Neuron (in vitro differentiated cells): ENCODE measurements at regions not wholly inside any gene's neighbourhood (a gene's known extent, or its start where the extent isn't known, plus 50 kb on each side); places are given as distances from the start of the nearest gene placed in this dataset.

ENCODE experiments used
- H2AFZ ChIP-seq: one replicate; pipeline ENCODE4 v1.6.1; 2013; ENCODE audit warnings: low read depth, mild to moderate bottlenecking, inconsistent platforms, low read length, moderate library complexity
- H3K27me3 ChIP-seq: one replicate; pipeline ENCODE4 v1.6.1; 2013; ENCODE audit warnings: low read length; ENCODE audit not compliant: insufficient read depth
- H3K36me3 ChIP-seq: one replicate; pipeline ENCODE4 v1.6.1; 2013; ENCODE audit warnings: low read length; ENCODE audit not compliant: insufficient read depth
- H3K4me1 ChIP-seq: one replicate; pipeline ENCODE4 v1.6.1; 2013; ENCODE audit warnings: low read length; ENCODE audit not compliant: insufficient read depth
- H3K4me3 ChIP-seq: 2 replicates; pipeline ENCODE4 v1.5.1; 2013; ENCODE audit warnings: mild to moderate bottlenecking, low read length, moderate library complexity
- H3K9me3 ChIP-seq: one replicate; pipeline ENCODE4 v1.6.1; 2013; ENCODE audit warnings: low read length

GRCh38 chr3:147866561-147866960, 457.4 kb downstream of the ZIC1 start:
- H2AFZ ChIP-seq, result no peak overlapping the region
- H3K27me3 ChIP-seq, result no peaks in the 10 kb centered on the region
- no peaks in the 10 kb centered on the region for H3K36me3 ChIP-seq
- H3K4me1 ChIP-seq, result no peaks in the 10 kb centered on the region
- peaks cover 14% of the 10 kb centered on the region for H3K9me3 ChIP-seq
- H3K4me3 ChIP-seq, result no peak overlapping the region

GRCh38 chr3:147872568-147872967, 463.4 kb downstream of the ZIC1 start:
- H3K36me3 ChIP-seq, result no peaks in the 10 kb centered on the region

DNA sequence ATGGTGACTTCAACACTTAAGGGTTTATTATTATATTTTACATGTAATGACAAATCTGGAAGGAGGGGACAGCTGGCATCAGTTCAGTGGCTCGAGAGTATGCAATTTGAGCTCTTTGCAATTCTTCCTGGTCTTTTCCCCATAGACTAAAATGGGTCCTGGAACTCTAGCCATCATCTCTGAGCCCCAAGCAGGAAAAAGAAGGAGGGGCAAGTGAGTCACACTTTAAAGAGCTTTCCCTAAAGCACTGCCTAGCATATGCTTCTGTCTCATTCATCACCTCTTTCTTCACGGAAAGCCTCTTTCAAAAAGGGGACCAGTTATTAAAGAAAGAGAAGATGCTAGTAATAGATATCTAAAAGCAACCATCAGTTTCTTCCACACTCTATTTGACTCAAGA, 466.3 kb downstream of the ZIC1 start:
- Histone ChIP-seq H2AFZ (no peak overlapping the region), H3K4me3 (no peak overlapping the region), H3K4me1 (no peaks in the 10 kb centered on the region), H3K27me3 (no peaks in the 10 kb centered on the region), H3K36me3 (no peaks in the 10 kb centered on the region), H3K9me3 (no peaks in the 10 kb centered on the region)

More at GRCh38 chr3:147872568-147872967, 463.4 kb downstream of the ZIC1 start:
- no peaks in the 10 kb centered on the region for H3K27me3 ChIP-seq
- H3K4me1 ChIP-seq, result no peaks in the 10 kb centered on the region
- H3K9me3 ChIP-seq, result peaks cover 2% of the 10 kb centered on the region
- H2AFZ ChIP-seq, result no peak overlapping the region
- no peak overlapping the region for H3K4me3 ChIP-seq

GRCh38 chr3:147881933-147882332, 472.8 kb downstream of the ZIC1 start:
- no peaks in the 10 kb centered on the region for H3K36me3 ChIP-seq
- no peak overlapping the region for H3K4me3 ChIP-seq
- peaks cover 13% of the 10 kb centered on the region for H3K9me3 ChIP-seq
- no peaks in the 10 kb centered on the region for H3K4me1 ChIP-seq
- no peak overlapping the region for H2AFZ ChIP-seq
- no peaks in the 10 kb centered on the region for H3K27me3 ChIP-seq

GRCh38 chr3:147886879-147887278, 477.7 kb downstream of the ZIC1 start:
- H2AFZ ChIP-seq, result no peak overlapping the region
- no peaks in the 10 kb centered on the region for H3K36me3 ChIP-seq
- no peaks in the 10 kb centered on the region for H3K27me3 ChIP-seq
- peaks cover 13% of the 10 kb centered on the region for H3K9me3 ChIP-seq
- H3K4me3 ChIP-seq, result no peak overlapping the region
- no peaks in the 10 kb centered on the region for H3K4me1 ChIP-seq

GRCh38 chr3:147887797-147888196, 478.6 kb downstream of the ZIC1 start:
- H3K27me3 ChIP-seq, result no peaks in the 10 kb centered on the region
- H3K4me1 ChIP-seq, result no peaks in the 10 kb centered on the region
- H3K36me3 ChIP-seq, result no peaks in the 10 kb centered on the region
- H2AFZ ChIP-seq, result no peak overlapping the region
- H3K4me3 ChIP-seq, result no peak overlapping the region
- peaks cover 13% of the 10 kb centered on the region for H3K9me3 ChIP-seq

- H3K4me3 ChIP-seq, result no peak overlapping the region
- H3K36me3 ChIP-seq, result no peaks in the 10 kb centered on the region
- H3K4me1 ChIP-seq, result no peaks in the 10 kb centered on the region
- no peaks in the 10 kb centered on the region for H3K27me3 ChIP-seq
- H2AFZ ChIP-seq, result no peak overlapping the region
- H3K9me3 ChIP-seq, result no peaks in the 10 kb centered on the region
These were observed 480.9 kb downstream of the ZIC1 start for GRCh38 chr3:147890114-147890513.

DNA sequence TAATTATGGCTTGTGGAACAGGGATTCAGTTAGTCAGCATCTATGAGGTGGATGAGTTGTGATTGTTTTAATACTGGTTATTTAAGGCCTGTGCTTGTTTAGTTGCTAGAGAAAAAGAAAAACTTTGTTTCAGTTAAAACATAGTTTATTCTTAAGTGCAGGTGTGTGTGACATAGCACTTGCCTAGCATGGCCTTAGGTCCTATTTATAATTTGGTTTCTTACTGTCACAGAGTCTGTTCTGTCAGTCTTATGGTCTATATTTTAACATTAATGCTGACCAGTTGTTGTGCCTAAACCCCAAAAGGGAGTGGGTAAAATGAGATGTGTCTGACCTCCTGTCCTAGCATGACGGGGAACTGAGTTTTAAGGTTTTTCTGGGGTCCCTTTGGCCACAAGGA, 486.3 kb downstream of the ZIC1 start:
- Histone ChIP-seq H2AFZ (no peak overlapping the region), H3K4me3 (no peak overlapping the region), H3K27me3 (no peaks in the 10 kb centered on the region), H3K9me3 (no peaks in the 10 kb centered on the region), H3K4me1 (no peaks in the 10 kb centered on the region), H3K36me3 (no peaks in the 10 kb centered on the region)

DNA sequence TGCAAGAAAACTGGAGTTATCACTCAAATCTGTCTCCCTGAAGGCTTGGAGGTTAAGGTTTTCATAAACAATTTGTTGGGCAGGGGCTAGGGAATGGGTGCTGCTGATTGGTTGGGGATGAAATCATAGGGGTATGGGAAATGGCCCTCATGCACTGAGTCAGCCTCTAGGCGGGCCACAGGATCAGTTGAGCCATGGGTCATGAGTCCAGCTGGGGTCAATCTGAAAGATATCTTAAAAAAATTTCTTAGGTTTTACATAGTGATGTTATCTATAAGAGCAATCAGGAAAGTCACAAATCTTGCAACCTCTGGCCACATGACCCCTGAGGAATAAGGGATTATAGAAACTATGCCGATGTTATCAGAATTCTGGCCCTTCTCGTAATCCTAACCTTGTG, 491.7 kb downstream of the ZIC1 start:
- Histone ChIP-seq H3K36me3 (no peaks in the 10 kb centered on the region), H3K9me3 (peaks cover 3% of the 10 kb centered on the region), H3K4me3 (no peak overlapping the region), H3K4me1 (peaks cover 3% of the 10 kb centered on the region), H3K27me3 (no peaks in the 10 kb centered on the region), H2AFZ (no peak overlapping the region)

DNA sequence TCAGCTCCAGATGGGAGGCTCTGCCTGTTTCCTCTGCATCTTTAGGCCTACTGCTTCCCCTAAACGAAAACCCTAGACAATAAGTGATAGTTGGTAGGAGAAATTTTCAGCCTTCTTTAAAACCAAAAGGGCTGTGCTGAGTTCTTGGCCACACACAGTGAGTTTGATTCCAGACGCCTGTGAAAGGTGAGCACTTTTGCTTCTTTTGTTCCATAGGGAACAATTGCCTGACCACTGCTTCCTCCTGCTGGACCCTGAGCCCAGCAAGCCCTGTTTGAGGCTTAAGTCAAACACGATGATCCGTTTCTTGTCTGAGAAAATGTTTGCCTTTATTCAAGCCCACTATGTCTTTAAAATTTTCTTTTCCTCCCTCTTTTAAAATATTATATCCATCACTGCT, 493.9 kb downstream of the ZIC1 start:
- peaks cover 3% of the 10 kb centered on the region for H3K9me3 ChIP-seq
- H3K4me1 ChIP-seq, result peaks cover 3% of the 10 kb centered on the region
- no peaks in the 10 kb centered on the region for H3K36me3 ChIP-seq
- no peak overlapping the region for H3K4me3 ChIP-seq
- H3K27me3 ChIP-seq, result no peaks in the 10 kb centered on the region
- H2AFZ ChIP-seq, result peak overlapping the region; percentile 15

DNA sequence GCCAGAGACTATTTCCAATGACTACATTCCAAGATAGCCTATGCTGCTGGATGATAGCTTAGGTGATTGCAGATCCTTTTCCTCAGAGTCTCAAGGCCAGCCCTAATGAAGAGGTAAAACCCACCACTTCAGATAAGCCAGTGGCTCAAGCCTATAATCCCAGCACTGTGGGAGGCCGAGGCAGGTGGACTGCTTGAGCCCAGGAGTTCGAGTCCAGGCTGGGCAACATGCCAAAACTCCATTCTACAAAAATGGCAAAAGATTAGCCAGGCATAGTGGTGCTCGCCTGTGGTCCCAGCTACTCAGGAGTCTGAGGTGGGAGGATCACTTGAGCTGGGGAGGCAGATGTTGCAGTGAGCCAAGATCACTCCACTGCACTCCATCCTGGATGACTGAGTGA, 495.3 kb downstream of the ZIC1 start:
- Histone ChIP-seq H2AFZ (no peak overlapping the region), H3K9me3 (peaks cover 3% of the 10 kb centered on the region), H3K27me3 (no peaks in the 10 kb centered on the region), H3K36me3 (no peaks in the 10 kb centered on the region), H3K4me1 (peaks cover 3% of the 10 kb centered on the region), H3K4me3 (no peak overlapping the region)

DNA sequence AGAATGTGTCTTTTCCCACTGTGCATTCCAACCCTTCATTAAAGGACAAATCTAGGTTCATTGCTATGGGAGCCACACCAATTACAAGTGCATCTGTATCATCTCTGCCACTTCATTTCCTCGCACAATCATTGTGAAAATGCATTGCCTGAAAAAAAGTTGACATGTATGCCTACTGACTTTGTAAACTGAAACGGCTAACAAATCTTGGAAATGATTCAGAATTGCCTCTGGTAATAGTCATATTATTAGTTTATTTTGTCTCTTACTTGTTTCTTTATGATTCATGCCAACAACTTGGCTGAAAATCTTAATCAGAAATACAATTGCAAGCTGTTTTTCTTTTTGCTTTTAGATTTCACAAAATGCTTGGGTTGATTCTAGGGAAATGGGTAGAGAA, 497.1 kb downstream of the ZIC1 start:
- H3K4me3 ChIP-seq, result no peak overlapping the region
- no peaks in the 10 kb centered on the region for H3K27me3 ChIP-seq
- H2AFZ ChIP-seq, result no peak overlapping the region
- H3K36me3 ChIP-seq, result no peaks in the 10 kb centered on the region
- peaks cover 3% of the 10 kb centered on the region for H3K4me1 ChIP-seq
- no peaks in the 10 kb centered on the region for H3K9me3 ChIP-seq

DNA sequence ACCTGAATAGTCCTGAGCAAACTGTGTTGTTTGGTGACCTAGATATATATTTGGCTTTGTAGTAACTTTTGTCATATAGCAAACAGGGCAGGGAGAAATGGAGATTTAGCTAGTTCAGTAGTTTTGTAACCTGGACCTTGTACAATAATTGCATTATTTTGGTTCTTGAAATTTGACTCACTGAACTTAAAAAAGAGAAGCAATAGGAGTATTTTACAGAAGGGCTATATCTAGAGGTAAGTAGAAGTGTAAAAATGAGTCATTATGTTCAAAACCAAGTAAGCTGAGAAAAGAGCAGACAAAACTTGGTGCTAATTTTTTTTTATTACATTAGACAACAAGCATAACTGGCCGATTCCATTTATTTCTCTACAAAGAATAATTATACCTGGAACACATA, 505.4 kb downstream of the ZIC1 start:
- Histone ChIP-seq H3K4me3 (no peak overlapping the region), H3K27me3 (no peaks in the 10 kb centered on the region), H3K4me1 (no peaks in the 10 kb centered on the region), H2AFZ (no peak overlapping the region), H3K36me3 (no peaks in the 10 kb centered on the region), H3K9me3 (no peaks in the 10 kb centered on the region)

DNA sequence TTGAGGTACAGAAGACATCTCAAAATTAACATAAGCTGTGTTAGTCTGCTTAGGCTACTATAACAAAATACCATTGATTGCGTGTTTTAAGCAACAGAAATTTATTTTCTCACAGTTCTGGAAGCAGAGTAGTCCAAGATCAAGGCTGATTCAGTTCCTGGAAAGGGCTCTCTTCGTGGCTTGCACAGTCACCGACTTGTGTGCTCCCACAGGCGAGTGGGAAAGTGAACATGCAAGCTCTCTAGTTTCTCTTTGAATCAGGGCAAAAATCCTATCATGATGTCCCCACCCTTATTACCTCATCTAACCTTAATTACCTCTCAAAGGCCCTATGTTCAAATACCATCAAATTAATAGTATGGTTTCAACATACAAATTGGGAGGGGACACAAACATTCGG, 505.9 kb downstream of the ZIC1 start:
- Histone ChIP-seq H3K4me3 (no peak overlapping the region), H3K36me3 (no peaks in the 10 kb centered on the region), H3K4me1 (no peaks in the 10 kb centered on the region), H3K9me3 (no peaks in the 10 kb centered on the region), H2AFZ (no peak overlapping the region), H3K27me3 (no peaks in the 10 kb centered on the region)
